GM21825 (cell line): ENCODE measurements at regions not wholly inside any gene's neighbourhood (a gene's known extent, or its start where the extent isn't known, plus 50 kb on each side); places are given as distances from the start of the nearest gene placed in this dataset.

Experiments
- ATAC-seq: cut with Tn5 transposase; IDR thresholded peaks from one replicate; pipeline ENCODE4 v1.9.1; 2021; ENCODE audit warnings: mild to moderate bottlenecking, moderate library complexity; ENCODE audit not compliant: unreplicated experiment

DNA sequence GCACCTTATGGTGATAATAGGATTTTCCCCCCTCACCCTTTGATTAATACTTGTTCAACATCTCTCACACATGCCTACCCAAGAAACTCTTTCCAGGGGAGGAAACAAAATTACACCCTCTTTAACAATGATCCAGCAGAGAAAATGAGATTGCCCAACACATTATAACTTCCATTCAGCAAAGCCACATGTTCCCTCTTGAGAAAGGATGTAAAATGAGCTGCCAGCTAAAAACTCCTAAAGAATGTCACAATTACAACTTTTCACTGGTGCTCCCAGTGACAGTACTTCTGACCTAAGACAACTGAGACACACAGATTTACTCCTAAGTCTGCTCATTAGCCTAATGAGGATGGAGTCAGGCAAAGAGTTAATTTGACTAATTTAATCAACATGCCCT is 621.4 kb downstream of the DIAPH3 start:
- no peak for ATAC-seq

DNA sequence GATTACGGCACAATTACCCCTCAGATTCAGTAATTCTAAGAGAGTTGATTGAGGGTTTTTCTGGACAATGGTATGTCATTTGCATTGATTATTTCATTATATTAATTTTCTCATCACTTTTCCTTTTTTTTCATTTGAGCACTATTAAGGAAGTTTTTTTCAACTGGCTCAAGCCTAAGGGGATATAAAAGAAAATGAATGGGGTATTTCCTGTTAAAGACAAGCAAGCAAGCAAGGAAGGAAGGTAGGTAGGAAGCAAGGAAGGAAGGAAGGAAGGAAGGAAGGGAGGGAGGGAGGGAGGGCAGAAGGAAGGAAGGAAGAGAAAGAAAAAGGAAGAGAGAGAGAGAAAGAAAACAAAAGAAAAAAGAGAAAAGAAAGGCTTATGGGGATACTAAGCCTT is 620.3 kb downstream of the DIAPH3 start:
- no peak for ATAC-seq

DNA sequence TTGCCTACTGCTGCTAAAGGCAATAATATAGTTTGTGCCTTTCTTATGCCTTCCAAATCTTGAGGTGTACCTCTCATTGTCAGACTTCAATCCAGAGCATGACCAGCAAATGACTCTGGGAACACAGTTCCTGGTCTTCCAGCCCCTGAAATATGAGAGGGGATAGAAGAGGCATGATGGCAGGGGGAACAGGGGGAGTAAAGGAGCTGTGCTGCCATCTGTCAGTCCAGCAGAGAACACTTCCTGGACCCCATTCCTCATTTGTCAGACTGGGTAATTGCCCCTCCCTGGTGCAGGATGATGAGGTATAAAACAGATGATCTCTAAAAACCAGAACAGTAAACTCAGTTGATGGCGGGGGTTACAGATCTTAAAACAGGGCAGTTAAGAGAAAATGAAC is 618.7 kb downstream of the DIAPH3 start:
- ATAC-seq, result no peak

DNA sequence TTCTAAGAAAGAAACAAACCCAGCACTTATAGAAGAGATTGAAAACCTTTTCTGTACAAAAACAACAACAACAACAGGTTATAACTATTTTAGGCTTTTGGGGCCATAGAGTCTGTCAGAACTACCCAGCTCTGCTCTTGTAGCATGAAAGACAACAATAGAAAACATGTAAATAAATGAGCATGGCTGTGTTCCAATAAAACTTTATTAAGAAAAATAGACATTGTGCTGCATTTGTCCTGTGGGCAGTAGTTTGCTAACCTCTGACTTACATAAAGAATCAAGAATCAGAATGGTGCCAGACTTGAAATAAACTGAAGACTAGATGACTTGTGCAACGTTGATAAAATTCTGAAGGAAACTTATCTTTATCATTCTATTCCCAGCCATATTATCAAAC is 617.5 kb downstream of the DIAPH3 start:
- no peak for ATAC-seq

DNA sequence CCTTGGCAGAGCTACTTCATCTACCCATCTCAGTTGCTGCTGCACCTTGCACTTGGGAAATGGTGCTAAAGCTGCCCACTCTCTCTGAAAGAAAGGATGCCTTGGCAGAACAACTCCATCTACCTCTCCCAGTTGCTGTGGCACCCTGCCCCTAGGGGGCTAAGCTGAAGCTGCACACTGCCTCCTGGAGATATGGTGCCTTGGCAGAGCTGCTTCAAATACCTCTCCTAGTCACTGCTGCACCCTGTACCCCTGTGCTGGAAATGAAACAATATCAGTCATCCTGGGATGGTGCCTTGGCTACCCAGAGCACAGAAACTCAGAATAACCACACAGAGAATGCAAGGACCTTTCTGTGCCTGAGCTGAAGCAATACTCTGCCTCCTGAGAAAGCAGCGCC is 615.8 kb downstream of the DIAPH3 start:
- ATAC-seq, result no peak

DNA sequence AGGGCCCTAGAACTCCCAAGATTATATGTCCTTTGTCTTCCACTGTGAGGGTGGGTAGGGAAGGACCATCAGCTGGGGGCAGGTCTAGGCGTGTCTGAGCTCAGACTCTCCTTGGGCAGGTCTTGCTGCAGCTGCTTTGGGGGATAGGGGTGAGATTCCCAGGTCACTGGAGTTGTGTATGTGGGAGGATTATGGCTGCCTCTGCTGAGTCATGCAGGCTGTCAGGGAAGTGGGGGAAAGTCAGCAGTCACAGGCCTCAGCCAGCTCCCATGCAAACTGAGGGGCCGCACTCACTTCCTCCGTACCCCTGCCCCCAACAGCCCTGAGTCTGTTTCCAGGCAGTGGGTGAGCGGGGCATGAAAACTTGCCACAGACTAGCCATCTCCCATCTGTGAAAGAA is 600.8 kb downstream of the DIAPH3 start:
- ATAC-seq, result no peak

DNA sequence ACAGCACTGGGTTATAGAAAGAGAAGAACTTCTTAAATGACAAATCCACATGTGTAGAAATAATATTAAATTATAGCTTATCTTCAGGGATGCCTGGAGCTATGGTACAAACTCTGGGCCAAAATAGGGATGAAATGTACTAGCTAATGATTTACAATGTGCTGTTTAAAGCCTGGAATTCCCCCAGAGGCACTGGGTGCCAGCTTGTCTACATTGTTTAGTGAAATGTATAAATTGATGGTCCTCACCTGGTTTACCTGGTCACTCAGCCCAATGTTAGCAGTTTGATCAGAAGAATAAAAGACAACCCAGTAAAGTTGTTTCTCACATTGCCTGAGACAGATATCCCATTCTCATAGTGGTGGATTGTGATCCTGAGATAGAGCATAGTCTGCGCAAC is 597.2 kb downstream of the DIAPH3 start:
- ATAC-seq, result no peak

DNA sequence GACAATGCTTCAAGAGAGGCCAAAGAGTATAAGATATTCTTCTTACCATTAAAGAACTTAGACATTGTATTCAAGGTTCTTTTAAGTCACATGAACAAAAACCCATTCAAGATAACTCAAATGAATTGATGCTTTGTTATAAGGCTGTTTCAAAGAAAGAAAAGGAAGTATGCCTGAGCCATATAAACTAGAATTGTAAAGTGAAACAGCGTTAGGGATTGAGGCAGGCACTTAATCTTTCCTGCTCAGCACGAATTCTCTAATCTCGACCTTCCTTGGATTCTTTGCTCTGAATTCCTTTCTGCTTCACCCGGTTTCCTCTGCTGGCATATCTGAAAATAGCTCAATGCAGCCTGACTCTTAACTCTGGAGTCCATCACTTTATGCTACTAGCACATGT is 595.4 kb downstream of the DIAPH3 start:
- ATAC-seq, result no peak

DNA sequence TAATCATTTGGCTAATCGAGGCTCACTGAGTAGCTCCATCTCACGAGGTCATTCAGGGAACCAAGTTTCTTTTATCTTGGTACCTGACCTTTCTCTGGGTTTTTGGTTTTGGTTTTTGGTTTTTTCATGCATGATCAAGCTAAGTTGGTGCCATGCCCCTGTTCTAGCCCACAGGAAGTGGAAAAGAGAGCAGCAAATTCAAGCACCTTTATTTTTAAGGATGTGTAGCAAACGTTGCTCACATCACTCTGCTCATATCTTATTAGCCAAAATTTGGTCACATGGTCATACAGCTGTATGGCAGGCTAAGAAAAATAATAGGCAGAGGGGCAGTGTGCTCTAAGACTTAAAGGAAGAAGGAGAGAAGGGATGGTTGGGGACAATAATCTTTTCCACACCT is 593.5 kb downstream of the DIAPH3 start:
- ATAC-seq, result no peak

DNA sequence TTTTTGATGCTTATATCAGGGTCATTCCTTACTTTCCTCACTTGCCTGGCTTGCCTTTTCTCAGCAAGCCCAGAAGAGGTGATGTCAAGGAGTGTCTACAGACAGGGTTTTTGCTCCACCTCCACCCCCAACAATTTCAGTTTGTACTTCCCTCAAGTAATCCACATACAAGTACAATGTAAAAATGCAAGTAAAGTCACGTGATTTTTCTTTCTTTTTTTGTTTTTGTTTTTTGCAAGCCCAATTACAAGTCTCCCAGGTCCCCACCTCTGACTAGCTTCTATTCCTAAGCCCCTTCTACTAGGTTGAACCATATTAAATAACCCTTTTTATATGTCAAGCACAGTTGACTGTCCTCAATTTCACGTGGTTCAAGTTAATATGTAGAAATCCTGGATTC is 579.6 kb downstream of the DIAPH3 start:
- ATAC-seq, result no peak

DNA sequence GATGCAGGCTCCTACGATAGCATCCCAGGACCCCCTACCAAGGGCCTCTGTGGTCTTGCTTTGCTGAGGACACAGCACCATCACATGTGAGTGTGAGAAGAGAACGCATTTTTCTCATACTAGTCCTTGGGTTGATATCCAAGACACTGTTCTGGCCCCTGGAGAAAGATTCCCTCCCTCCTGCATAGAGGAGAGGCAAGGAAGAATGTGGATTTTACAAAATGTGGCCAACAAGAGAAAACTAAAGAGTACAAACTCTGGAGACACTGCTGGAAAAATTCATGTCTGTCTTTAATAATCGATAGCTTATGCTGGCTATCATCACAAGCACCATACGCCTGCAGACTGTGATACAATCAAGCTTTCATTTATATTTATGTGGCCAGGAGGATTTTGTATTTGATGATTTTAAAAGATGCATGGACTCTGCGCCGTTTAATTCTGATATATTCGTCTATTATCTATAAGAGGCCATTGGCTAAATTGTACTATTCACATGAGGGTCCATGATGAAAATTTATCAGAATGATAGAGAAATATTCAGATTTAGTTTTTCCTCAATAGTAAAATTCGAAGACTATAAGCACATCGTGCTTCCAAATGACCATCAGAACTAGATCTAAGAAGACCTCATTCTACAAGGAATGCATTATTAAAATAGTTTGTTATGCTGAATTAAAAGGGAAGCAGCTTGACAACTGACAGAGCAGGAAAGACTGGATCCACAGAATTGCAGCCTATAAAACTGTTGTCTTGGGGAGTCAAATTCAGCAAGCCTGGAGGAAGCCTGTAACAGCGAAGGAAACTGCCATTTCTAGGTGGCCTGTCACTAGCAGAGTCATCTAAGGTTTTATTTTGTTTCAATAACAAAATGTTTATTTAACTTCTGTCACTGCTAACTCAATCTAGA is 578.7 kb downstream of the DIAPH3 start:
- ATAC-seq, result no peak

DNA sequence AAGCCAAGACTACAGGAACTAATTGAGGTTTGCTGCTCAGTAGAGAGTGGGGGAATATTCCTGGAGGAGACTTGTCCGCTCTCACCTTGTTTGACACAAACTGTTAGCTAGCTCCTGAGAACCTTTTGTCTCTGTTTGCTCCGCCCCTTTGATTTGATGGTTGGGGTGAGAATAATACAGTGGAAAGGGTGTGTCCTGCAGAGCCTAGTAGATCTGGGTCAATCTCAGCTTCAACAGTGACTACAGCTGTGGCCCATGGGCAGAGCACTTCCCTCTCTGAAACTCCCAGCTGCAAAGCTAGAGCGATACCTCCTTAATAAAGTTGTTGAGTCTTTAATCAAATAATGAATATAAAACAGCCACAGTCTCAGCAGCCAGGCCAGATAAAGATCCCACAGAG is 576.7 kb downstream of the DIAPH3 start:
- ATAC-seq, result no peak

DNA sequence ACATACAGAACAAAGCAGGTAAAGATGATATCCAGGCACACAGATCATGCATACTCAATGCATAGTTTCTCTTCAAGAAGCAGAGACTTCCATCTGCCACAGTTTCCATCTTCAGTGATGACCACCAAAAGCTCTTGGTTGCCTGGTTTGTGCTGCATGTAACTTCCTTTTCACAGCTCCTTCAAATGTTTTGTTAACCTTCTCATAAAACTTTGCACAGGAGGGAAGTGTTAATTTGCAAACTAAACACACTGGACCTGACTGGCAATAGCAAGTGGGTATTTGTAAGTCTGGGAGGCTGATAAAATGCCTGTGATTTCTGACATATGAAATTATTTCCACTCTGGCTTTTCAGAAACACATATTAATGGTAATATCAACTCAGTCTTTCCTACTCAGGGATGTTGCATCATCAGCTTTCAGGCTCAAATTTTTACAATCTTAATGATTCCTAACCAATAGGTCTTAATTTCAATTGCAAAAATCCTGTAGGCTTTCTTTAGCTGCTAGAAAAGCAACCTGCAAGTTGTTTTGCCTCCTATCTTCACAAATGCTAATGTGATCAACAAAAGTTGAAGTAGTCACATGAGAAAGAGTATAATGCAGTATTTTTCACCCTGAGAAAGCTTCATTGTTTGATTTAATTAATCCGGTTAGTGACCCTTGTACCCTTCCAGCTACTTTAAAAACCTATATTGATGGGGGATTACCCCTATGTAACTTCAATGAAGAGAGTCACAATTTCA is 575.6 kb downstream of the DIAPH3 start:
- ATAC-seq, result no peak

DNA sequence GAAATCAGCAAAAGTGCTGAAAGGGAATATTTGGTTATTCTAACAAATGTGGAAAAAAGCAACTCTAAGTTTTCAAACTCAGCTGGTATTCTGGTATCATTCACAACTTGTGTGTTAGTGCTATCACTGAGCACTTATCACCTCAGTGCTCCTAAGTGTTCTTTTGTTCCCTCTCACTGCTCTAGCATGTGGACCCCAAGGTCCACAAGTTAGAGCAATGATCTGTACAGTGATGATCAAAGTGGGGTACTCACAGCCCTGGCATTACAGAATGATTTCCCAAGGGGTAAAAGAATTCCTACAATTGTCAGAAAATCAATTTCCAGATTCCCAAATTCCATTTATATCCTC is 575.0 kb downstream of the DIAPH3 start:
- no peak for ATAC-seq

DNA sequence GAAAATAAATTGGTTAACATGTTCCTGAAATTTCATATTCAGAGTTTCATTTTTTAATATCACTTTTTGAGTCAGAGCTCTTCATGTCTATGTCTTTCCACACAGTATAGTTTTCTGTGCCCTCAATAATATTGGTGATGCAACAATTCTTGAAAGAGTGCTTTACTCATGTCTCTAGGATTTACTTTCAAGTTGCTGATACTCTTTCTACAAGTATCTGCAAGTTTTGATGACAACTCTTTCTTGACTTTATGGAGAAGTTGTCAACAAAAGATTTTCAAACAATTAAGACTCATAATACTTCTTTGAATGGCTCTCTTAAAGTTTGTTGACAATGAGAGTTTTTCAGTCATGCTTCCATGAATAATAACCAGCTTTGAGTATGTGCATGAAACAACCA is 561.7 kb downstream of the DIAPH3 start:
- no peak for ATAC-seq

DNA sequence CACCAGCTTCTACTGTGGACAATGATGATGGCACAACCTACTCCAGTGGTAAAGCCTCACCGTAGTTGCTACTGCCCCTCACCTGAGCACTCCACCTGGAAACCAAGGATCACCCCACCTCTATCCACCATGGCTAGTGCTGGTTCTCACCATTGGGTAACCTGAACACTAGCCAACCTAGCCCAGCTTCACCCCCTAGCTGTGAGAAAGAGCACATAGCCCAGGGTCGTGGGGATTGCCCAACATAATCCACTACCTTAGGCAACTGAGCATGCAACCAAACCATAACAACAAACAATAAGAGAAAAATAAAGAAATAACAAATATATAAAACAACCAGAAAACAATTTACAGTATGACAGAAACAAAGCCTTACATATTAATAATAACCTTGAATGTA is 560.1 kb downstream of the DIAPH3 start:
- ATAC-seq, result no peak

DNA sequence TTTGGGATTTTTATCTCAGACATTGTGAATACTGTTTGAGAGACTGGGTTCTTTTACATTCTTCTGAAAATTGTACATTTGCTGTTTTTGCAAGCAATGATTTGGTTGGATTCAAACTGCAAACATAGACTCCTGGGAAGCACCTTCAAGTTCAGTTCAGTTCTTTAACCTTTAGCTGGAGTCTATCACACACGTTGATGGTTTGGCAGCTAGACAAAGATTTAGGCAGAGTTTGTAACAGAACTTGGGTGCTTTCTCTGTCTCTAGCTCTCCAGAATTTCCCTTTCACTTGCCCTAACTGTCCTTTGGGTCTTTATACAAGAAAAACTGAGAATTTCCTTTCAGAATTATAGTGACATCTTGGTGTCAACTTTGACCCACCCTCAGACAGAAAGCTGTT is 556.6 kb downstream of the DIAPH3 start:
- ATAC-seq, result no peak

DNA sequence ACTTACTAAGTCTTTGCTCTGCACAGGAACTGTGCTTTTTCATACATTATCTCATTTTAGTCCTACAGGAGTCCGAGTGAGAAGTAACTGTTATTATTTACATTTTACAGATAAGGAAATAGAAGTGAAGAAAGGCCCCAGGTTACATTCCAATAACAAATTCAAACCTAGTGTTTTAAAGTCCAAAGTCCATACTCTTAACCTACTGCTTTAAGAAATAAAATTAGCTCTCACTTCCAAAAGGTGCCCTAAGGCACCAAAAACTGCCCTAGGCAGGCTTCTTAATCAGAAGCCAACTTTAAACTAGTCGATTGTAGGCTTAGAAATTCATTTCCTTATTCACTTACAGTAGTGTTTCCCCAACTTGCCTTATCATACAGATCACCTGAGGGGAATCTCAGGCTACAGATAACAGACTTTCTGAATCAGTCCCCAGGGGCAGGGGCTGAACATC is 555.9 kb downstream of the DIAPH3 start:
- ATAC-seq, result no peak

DNA sequence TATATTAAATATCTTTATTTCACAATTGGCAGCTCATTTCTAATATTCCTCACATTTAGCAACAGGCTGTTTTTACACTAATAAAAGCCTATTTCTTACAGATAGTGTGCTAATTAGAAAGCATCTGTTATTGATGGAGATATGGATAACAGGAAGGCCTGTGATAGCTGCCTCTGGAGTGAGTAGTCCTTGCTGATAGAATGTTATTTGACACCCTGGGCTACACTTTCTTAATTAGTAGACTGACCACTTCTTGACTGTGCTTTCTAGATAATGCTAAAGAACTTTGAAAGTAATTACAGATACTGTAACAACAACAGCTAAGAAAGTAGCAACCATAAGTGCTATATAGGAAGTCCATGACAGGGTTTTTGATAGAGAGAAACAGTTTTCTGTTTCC is 554.3 kb downstream of the DIAPH3 start:
- ATAC-seq, result no peak
